Gastroesophageal sphincter (tissue), 3 donors: ENCODE measurements at regions not wholly inside any gene's neighbourhood (a gene's known extent, or its start where the extent isn't known, plus 50 kb on each side); places are given as distances from the start of the nearest gene placed in this dataset.

Source experiments
- POLR2A ChIP-seq, 2 donors: fragments of 450-650 bp; IDR thresholded peaks; one replicate each; pipeline ENCODE4 v1.6.1; 2017; ENCODE audit warnings: antibody characterized with exemption in 2 of 2, mild to moderate bottlenecking in 2 of 2, moderate library complexity in 1 of 2
- POLR2AphosphoS5 ChIP-seq: sonication (generic); formaldehyde crosslinking; IDR thresholded peaks from one replicate; pipeline ENCODE4 v1.6.1; 2017; ENCODE audit warnings: antibody characterized with exemption
- TF ChIP-seq, protein P1 (sequence below), 4 experiments: fragments of 200-600 bp in 2 of 4; fragments of 450-650 bp in 2 of 4; sonication (generic) in 1 of 4; IDR thresholded peaks; one replicate each; pipeline ENCODE4 v1.5.1; 2017 to 2019; ENCODE audit warnings: antibody characterized with exemption in 4 of 4, mild to moderate bottlenecking in 2 of 4, moderate library complexity in 2 of 4

DNA sequence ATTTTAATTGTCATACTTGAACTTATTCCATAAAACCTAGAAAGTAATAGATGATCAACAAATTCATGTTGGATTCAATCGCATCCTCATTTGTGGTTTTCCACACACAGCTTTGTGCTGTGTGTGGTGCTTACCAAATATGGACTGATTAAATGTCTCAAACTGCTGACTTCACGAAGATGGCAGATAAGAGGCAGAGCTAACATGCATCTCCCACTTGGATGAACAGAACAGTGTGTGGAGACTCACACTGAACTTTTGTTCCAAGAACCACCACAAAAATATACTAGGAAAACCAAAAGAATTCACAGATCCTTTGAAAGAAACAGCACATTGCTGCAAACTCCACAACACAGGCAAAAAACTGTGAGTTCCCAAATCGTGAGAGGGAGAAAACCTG lies 603.7 kb downstream of the TENT5A start:
- TF ChIP-seq, protein P1, sequence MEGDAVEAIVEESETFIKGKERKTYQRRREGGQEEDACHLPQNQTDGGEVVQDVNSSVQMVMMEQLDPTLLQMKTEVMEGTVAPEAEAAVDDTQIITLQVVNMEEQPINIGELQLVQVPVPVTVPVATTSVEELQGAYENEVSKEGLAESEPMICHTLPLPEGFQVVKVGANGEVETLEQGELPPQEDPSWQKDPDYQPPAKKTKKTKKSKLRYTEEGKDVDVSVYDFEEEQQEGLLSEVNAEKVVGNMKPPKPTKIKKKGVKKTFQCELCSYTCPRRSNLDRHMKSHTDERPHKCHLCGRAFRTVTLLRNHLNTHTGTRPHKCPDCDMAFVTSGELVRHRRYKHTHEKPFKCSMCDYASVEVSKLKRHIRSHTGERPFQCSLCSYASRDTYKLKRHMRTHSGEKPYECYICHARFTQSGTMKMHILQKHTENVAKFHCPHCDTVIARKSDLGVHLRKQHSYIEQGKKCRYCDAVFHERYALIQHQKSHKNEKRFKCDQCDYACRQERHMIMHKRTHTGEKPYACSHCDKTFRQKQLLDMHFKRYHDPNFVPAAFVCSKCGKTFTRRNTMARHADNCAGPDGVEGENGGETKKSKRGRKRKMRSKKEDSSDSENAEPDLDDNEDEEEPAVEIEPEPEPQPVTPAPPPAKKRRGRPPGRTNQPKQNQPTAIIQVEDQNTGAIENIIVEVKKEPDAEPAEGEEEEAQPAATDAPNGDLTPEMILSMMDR (IDR thresholded peaks at IDR 0.05): no peak
- no peak for TF ChIP-seq POLR2A (IDR thresholded peaks at IDR 0.05)
- no peak for TF ChIP-seq POLR2AphosphoS5
